WTC11 (cell line): ENCODE measurements at regions not wholly inside any gene's neighbourhood (a gene's known extent, or its start where the extent isn't known, plus 50 kb on each side); places are given as distances from the start of the nearest gene placed in this dataset.

Experiments used
- ATAC-seq: fragments of 200-7000 bp; cut with Tn5 transposase; 2 replicates; pipeline ENCODE4 v1.10.0; 2021; ENCODE audit warnings: mild to moderate bottlenecking, moderate library complexity
- CTCF ChIA-PET: fragments of 300-600 bp; sonication (Branson Sonifier 250); formaldehyde crosslinking; loops from one replicate; lab custom pipeline; 2021; ENCODE audit warnings: antibody characterized with exemption; lab: Charles Lee
- POLR2A ChIA-PET: fragments of 350-600 bp; sonication (Branson Sonifier 250); formaldehyde crosslinking; loops from one replicate; lab custom pipeline; 2021; ENCODE audit warnings: antibody characterized with exemption; lab: Charles Lee
- DNase-seq: peaks from one replicate; pipeline ENCODE4 v3.0.0; 2021; ENCODE audit warnings: low spot score
- H3K27ac Mint-ChIP-seq: 2 replicates; pipeline ENCODE4 v1.8.0; 2021; ENCODE audit warnings: mixed read lengths
- H3K27me3 Mint-ChIP-seq: 2 replicates; pipeline ENCODE4 v1.8.0; 2021; ENCODE audit warnings: low read depth, mild to moderate bottlenecking, moderate library complexity, mixed read lengths
- H3K36me3 Mint-ChIP-seq: 2 replicates; pipeline ENCODE4 v1.8.0; 2021; ENCODE audit warnings: mixed read lengths
- H3K4me1 Mint-ChIP-seq: 2 replicates; pipeline ENCODE4 v1.8.0; 2022; ENCODE audit warnings: mixed read lengths
- H3K4me3 Mint-ChIP-seq: 2 replicates; pipeline ENCODE4 v1.8.0; 2021; ENCODE audit warnings: mild to moderate bottlenecking, moderate library complexity, mixed read lengths
- H3K9me3 Mint-ChIP-seq: 2 replicates; pipeline ENCODE4 v1.8.0; 2021; ENCODE audit warnings: mixed read lengths
- ATF1 ChIP-seq: sonication (generic); formaldehyde crosslinking; IDR thresholded peaks from 2 replicates; pipeline ENCODE4 v1.8.1; 2023; ENCODE audit warnings: mild to moderate bottlenecking, moderate library complexity, missing genetic modification reagents
- EMX1 ChIP-seq: fragments of 250-450 bp; sonication (Bioruptor Pico); IDR thresholded peaks from 2 replicates; pipeline ENCODE4 v1.8.0; 2021; ENCODE audit warnings: mild to moderate bottlenecking
- FOXP1 ChIP-seq: sonication (generic); formaldehyde crosslinking; IDR thresholded peaks from 2 replicates; pipeline ENCODE4 v1.8.0; 2022; ENCODE audit warnings: missing genetic modification reagents, mild to moderate bottlenecking, moderate library complexity, borderline replicate concordance
- GRHL2 ChIP-seq: fragments of 250-450 bp; sonication (Bioruptor Pico); IDR thresholded peaks from 2 replicates; pipeline ENCODE4 v1.8.0; 2022; ENCODE audit warnings: mild to moderate bottlenecking, moderate library complexity; ENCODE audit not compliant: insufficient replicate concordance, severe bottlenecking
- OVOL2 ChIP-seq: fragments of 250-450 bp; sonication (Bioruptor Pico); IDR thresholded peaks from 2 replicates; pipeline ENCODE4 v1.9.0; 2021; ENCODE audit warnings: mild to moderate bottlenecking, borderline replicate concordance
- TEAD4 ChIP-seq: sonication (generic); formaldehyde crosslinking; IDR thresholded peaks from 2 replicates; pipeline ENCODE4 v1.8.0; 2022; ENCODE audit warnings: mild to moderate bottlenecking, missing genetic modification reagents
- ZBTB21 ChIP-seq: sonication (generic); formaldehyde crosslinking; IDR thresholded peaks from 2 replicates; pipeline ENCODE4 v1.8.1; 2023; ENCODE audit warnings: mild to moderate bottlenecking, missing genetic modification reagents, borderline replicate concordance
- ZNF138 ChIP-seq: sonication (generic); formaldehyde crosslinking; conservative IDR thresholded peaks from 2 replicates; pipeline ENCODE4 v1.8.1; 2022; ENCODE audit warnings: mild to moderate bottlenecking, moderate library complexity, missing genetic modification reagents
- ZNF423 ChIP-seq: fragments of 250-450 bp; sonication (Bioruptor Pico); IDR thresholded peaks from 2 replicates; pipeline ENCODE4 v2.1.2; 2022; ENCODE audit warnings: mild to moderate bottlenecking, moderate library complexity
- TF ChIP-seq, protein P1 (sequence below): sonication (generic); formaldehyde crosslinking; conservative IDR thresholded peaks from 2 replicates; pipeline ENCODE4 v1.8.1; 2022; ENCODE audit warnings: mild to moderate bottlenecking, missing genetic modification reagents
- TF ChIP-seq, protein P2 (sequence below): sonication (generic); formaldehyde crosslinking; IDR thresholded peaks from 2 replicates; pipeline ENCODE4 v1.8.1; 2022; ENCODE audit warnings: missing genetic modification reagents, borderline replicate concordance
- TF ChIP-seq, protein P3 (sequence below): sonication (generic); formaldehyde crosslinking; IDR thresholded peaks from 2 replicates; pipeline ENCODE4 v1.8.1; 2022; ENCODE audit warnings: mild to moderate bottlenecking, missing genetic modification reagents, moderate library complexity, borderline replicate concordance
- TF ChIP-seq, protein P4 (sequence below): sonication (generic); formaldehyde crosslinking; IDR thresholded peaks from 2 replicates; pipeline ENCODE4 v1.8.0; 2023; ENCODE audit warnings: missing genetic modification reagents, mild to moderate bottlenecking, borderline replicate concordance
- TF ChIP-seq, protein P5 (sequence below): sonication (generic); formaldehyde crosslinking; IDR thresholded peaks from 2 replicates; pipeline ENCODE4 v1.8.0; 2022; ENCODE audit warnings: mild to moderate bottlenecking, missing genetic modification reagents
- TF ChIP-seq, protein P6 (sequence below): sonication (generic); formaldehyde crosslinking; IDR thresholded peaks from 2 replicates; pipeline ENCODE4 v1.8.1; 2023; ENCODE audit warnings: mild to moderate bottlenecking, missing genetic modification reagents
- TF ChIP-seq, protein P7 (sequence below): fragments of 250-450 bp; sonication (Bioruptor Pico); conservative IDR thresholded peaks from 2 replicates; pipeline ENCODE4 v1.9.0; 2021; ENCODE audit warnings: mild to moderate bottlenecking
- TF ChIP-seq, protein P8 (sequence below): sonication (generic); formaldehyde crosslinking; IDR thresholded peaks from 2 replicates; pipeline ENCODE4 v1.8.0; 2023; ENCODE audit warnings: mild to moderate bottlenecking, missing genetic modification reagents

DNA sequence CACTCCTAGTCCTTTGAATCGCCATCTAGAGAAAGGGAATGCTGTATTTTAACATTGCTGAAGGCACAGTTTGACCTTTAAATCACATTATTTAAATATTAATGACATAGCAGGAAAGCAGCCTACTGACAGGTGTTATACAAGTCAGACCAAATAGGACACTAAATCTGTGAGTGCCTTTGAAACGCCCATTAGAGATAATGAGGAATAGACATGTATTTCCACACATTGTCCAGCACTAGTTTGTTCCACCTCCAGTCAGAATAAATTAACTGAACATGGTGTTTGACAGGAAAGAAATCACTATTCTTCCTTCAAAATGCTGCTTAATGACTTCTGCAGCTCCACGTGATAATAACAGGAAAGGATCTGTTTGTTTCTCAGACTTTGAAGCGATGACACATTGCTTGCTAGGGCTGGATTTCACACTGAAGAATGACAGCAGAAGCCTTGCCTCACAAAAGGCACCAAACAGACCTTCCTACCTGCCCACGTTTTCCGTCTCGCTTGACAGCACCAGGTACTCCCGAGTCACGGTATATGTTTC lies 90.5 kb upstream of the DDX18 start (continued):
- TF ChIP-seq ATF1 (CRISPR knock-in tag) (no peak), TEAD4 (CRISPR knock-in tag) (no peak)
- TF ChIP-seq, protein P1, sequence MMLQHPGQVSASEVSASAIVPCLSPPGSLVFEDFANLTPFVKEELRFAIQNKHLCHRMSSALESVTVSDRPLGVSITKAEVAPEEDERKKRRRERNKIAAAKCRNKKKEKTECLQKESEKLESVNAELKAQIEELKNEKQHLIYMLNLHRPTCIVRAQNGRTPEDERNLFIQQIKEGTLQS (CRISPR knock-in tag) = no peak
- TF ChIP-seq, all 79 proteins: peak for 0

DNA sequence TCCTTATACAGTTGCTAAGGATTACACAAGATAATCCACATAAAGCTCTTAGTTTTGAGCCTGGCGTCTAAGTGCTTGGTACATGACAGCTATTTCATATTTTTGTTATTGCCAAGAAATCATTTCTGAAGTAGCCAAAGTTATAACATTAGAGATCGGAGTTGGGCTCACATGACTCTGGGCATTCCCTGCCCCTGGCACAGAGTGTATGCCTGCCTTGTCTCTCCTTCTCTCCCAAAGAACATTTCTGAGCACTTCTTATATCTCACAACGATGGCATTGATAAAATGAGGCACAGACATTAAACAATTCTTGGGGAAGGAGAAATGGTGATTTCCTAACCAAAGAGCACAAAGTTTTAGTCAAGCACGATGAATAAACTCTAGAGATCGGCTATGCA lies 87.7 kb upstream of the DDX18 start:
- no peaks in the 10 kb centered on the region; the same call in 1 of the 2 replicates for H3K27me3 Mint-ChIP-seq
- H3K4me1 Mint-ChIP-seq = no peaks in the 10 kb centered on the region
- H3K9me3 Mint-ChIP-seq = peaks cover 32% of the 10 kb centered on the region
- CTCF ChIA-PET = no interaction called here
- H3K4me3 Mint-ChIP-seq = no peak overlapping the region
- H3K36me3 Mint-ChIP-seq = peaks cover 4% of the 10 kb centered on the region; the same call in 1 of the 2 replicates
- H3K27ac Mint-ChIP-seq = no peak overlapping the region
- DNase-seq (no peak), ATAC-seq (no peak)
- TF ChIP-seq, protein P2, sequence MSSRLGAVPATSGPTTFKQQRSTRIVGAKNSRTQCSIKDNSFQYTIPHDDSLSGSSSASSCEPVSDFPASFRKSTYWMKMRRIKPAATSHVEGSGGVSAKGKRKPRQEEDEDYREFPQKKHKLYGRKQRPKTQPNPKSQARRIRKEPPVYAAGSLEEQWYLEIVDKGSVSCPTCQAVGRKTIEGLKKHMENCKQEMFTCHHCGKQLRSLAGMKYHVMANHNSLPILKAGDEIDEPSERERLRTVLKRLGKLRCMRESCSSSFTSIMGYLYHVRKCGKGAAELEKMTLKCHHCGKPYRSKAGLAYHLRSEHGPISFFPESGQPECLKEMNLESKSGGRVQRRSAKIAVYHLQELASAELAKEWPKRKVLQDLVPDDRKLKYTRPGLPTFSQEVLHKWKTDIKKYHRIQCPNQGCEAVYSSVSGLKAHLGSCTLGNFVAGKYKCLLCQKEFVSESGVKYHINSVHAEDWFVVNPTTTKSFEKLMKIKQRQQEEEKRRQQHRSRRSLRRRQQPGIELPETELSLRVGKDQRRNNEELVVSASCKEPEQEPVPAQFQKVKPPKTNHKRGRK (CRISPR knock-in tag) = no peak
- POLR2A ChIA-PET = no interaction called here

DNA sequence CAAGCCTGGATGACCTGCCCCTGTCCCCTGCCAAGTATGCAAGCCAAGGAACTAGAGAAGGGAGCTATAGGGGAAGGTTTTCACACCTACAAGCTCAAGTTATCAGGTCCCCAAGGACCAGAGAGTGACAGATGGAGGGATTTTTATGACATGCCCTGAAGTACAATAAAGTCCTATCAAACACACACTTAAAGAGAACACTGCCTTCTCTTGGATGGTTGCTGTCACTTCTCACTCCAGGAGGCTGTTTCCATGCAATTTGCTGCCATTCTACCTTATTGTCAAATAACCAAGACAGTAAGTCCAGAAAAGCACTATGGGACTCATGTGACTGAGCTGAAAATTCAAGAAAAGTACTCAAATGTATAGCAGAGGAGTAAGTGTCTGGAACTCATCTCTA lies 76.6 kb upstream of the DDX18 start:
- Mint-ChIP-seq H3K9me3 (0 out of 2 replicates have a peak, but pooled peaks cover 3% of the 10 kb centered on the region), H3K4me3 (no peak overlapping the region), H3K36me3 (no peaks in the 10 kb centered on the region), H3K4me1 (no peaks in the 10 kb centered on the region), H3K27ac (no peak overlapping the region), H3K27me3 (peaks cover 2% of the 10 kb centered on the region; the same call in 1 of the 2 replicates)
- CTCF ChIA-PET = no interaction called here
- DNase-seq (no peak), ATAC-seq (no peak)
- POLR2A ChIA-PET = no interaction called here
- TF ChIP-seq, protein P3, sequence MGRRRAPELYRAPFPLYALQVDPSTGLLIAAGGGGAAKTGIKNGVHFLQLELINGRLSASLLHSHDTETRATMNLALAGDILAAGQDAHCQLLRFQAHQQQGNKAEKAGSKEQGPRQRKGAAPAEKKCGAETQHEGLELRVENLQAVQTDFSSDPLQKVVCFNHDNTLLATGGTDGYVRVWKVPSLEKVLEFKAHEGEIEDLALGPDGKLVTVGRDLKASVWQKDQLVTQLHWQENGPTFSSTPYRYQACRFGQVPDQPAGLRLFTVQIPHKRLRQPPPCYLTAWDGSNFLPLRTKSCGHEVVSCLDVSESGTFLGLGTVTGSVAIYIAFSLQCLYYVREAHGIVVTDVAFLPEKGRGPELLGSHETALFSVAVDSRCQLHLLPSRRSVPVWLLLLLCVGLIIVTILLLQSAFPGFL = no peak
- TF ChIP-seq OVOL2 (CRISPR knock-in tag) (no peak), ZNF423 (CRISPR knock-in tag) (no peak), FOXP1 (CRISPR knock-in tag) (no peak), GRHL2 (CRISPR knock-in tag) (no peak), ATF1 (CRISPR knock-in tag) (no peak), EMX1 (CRISPR knock-in tag) (no peak), ZBTB21 (no peak), ZNF138 (CRISPR knock-in tag) (no peak)
- TF ChIP-seq, protein P4, sequence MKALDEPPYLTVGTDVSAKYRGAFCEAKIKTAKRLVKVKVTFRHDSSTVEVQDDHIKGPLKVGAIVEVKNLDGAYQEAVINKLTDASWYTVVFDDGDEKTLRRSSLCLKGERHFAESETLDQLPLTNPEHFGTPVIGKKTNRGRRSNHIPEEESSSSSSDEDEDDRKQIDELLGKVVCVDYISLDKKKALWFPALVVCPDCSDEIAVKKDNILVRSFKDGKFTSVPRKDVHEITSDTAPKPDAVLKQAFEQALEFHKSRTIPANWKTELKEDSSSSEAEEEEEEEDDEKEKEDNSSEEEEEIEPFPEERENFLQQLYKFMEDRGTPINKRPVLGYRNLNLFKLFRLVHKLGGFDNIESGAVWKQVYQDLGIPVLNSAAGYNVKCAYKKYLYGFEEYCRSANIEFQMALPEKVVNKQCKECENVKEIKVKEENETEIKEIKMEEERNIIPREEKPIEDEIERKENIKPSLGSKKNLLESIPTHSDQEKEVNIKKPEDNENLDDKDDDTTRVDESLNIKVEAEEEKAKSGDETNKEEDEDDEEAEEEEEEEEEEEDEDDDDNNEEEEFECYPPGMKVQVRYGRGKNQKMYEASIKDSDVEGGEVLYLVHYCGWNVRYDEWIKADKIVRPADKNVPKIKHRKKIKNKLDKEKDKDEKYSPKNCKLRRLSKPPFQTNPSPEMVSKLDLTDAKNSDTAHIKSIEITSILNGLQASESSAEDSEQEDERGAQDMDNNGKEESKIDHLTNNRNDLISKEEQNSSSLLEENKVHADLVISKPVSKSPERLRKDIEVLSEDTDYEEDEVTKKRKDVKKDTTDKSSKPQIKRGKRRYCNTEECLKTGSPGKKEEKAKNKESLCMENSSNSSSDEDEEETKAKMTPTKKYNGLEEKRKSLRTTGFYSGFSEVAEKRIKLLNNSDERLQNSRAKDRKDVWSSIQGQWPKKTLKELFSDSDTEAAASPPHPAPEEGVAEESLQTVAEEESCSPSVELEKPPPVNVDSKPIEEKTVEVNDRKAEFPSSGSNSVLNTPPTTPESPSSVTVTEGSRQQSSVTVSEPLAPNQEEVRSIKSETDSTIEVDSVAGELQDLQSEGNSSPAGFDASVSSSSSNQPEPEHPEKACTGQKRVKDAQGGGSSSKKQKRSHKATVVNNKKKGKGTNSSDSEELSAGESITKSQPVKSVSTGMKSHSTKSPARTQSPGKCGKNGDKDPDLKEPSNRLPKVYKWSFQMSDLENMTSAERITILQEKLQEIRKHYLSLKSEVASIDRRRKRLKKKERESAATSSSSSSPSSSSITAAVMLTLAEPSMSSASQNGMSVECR (CRISPR knock-in tag) = no peak
- TF ChIP-seq, protein P5, sequence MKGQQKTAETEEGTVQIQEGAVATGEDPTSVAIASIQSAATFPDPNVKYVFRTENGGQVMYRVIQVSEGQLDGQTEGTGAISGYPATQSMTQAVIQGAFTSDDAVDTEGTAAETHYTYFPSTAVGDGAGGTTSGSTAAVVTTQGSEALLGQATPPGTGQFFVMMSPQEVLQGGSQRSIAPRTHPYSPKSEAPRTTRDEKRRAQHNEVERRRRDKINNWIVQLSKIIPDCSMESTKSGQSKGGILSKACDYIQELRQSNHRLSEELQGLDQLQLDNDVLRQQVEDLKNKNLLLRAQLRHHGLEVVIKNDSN (CRISPR knock-in tag) = no peak
- TF ChIP-seq, protein P6, sequence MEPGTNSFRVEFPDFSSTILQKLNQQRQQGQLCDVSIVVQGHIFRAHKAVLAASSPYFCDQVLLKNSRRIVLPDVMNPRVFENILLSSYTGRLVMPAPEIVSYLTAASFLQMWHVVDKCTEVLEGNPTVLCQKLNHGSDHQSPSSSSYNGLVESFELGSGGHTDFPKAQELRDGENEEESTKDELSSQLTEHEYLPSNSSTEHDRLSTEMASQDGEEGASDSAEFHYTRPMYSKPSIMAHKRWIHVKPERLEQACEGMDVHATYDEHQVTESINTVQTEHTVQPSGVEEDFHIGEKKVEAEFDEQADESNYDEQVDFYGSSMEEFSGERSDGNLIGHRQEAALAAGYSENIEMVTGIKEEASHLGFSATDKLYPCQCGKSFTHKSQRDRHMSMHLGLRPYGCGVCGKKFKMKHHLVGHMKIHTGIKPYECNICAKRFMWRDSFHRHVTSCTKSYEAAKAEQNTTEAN (CRISPR knock-in tag) = no peak
- TF ChIP-seq, protein P7, sequence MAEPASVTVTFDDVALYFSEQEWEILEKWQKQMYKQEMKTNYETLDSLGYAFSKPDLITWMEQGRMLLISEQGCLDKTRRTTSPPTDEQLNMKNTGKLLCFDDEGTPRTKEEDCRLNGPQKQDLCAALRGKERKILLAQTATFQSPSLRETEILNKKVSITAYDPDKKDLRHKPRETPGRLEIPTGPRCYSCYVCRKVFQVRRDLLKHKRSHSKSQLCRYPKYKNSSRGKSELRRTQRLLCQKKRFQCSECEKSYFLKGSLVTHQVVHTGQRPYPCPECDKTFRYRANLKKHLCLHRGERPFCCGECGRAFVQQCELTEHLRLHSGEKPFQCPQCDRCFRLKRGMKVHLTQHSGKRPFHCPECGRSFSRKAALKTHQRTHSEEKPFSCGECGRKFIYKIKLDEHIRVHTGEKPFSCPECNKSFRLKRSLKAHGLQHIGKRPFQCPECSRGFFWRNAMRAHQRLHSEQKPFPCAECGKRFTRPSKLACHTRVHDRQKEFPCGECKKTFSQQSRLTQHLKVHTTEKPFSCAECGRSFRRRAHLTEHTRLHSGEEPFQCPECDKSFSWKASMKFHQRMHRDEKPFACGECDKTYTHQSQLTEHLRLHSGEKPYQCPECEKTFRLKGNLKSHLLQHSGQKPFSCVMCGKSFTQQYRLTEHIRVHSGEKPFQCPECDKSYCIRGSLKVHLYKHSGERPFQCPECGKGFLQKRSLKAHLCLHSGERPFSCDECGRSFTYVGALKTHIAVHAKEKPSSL (CRISPR knock-in tag) = no peak
- TF ChIP-seq, protein P8, sequence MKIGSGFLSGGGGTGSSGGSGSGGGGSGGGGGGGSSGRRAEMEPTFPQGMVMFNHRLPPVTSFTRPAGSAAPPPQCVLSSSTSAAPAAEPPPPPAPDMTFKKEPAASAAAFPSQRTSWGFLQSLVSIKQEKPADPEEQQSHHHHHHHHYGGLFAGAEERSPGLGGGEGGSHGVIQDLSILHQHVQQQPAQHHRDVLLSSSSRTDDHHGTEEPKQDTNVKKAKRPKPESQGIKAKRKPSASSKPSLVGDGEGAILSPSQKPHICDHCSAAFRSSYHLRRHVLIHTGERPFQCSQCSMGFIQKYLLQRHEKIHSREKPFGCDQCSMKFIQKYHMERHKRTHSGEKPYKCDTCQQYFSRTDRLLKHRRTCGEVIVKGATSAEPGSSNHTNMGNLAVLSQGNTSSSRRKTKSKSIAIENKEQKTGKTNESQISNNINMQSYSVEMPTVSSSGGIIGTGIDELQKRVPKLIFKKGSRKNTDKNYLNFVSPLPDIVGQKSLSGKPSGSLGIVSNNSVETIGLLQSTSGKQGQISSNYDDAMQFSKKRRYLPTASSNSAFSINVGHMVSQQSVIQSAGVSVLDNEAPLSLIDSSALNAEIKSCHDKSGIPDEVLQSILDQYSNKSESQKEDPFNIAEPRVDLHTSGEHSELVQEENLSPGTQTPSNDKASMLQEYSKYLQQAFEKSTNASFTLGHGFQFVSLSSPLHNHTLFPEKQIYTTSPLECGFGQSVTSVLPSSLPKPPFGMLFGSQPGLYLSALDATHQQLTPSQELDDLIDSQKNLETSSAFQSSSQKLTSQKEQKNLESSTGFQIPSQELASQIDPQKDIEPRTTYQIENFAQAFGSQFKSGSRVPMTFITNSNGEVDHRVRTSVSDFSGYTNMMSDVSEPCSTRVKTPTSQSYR = no peak
